GM19035 (cell line): ENCODE measurements at regions not wholly inside any gene's neighbourhood (a gene's known extent, or its start where the extent isn't known, plus 50 kb on each side); places are given as distances from the start of the nearest gene placed in this dataset.

ENCODE experiments used
- ATAC-seq: cut with Tn5 transposase; IDR thresholded peaks from one replicate; pipeline ENCODE4 v1.9.1; 2021; ENCODE audit not compliant: unreplicated experiment

DNA sequence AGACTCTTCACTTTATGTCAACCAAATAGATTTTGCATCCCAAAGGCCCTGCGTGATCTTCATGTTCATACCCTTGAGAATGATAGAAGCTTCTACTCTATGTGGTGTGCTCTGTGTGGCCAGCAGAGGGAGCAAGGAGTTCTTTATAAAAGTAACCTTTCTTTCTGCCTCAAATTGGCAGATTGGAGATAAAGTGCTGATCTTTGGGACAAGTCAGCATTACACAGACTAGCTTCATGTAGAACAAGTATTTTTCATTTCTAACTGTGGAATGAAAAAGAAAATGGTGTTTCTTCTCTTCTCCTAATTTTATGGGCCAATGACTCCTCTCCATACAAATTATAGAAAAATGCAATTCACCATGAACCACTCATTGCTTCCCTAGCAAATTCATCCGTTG lies 1214.1 kb downstream of the SORCS1 start:
- ATAC-seq, result peak; percentile 46

DNA sequence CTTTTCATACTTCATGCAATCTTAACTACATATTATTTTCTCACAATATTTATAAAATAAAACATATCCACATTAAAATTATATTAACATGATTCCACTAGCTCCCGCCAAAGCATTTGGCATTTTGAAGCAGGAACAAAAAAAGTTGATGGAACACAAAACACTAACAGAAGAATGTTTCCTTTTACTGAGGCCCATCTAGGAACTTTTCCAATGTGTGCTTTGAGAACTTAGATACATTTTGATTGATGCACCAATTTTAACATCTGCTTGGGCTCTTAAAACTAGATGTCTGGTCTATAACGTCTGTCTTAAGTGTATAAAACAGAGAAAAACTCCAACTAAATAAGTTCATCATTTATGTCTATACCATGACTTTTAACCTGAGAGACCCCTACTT lies 1214.8 kb downstream of the SORCS1 start:
- no peak for ATAC-seq

DNA sequence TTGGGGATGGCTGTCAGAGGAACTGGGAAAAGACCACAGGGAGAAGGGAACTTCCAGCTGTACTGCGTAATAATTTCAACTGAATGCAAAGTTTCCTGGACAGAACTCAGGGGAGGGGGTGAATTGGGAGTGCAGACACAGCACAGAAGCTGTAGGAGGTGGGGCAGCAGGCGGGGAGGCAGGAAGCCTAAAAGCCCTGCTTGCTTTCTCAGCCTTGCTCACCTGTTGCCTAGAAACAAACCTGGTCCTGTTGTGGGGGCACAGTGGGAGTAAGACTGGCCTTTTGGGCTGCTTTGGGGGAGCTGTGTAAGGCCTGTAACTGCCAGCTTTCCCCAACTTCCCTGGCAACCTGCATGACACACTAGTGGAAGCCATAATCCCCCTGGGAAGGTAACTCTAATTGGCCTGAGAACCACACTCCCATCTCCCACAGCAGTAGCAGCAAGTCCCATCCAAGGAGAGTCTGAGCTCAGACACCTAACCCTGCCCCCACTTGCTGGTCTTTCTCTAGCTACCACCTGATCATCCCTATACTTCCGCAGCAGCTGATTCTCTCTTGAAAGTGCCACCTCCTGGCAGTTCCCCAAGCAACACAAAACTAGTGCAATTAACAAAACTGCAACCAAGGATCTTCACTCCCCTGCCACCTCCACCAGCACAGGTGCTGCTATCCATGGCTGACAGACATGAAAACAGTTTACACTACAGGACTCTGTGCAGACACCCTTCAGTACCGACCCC lies 1239.3 kb downstream of the SORCS1 start:
- no peak for ATAC-seq

DNA sequence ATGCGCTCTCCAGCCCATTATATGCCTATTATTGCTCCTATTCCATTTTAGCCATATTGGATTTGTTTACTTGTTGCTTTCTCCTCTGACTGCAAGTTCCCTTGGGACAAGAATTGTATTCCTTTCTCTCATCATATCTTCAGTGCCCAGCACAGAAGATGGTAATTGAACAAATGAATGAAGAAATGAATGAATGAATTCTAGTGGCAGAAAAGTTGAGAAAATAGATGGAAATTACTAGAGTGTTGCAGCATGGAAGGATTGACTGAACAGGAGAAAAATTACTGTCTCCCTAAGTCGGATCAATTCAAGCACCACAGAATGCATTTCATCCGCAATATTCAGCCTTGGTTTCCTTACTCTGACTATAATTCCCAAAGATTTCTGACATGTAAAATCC lies 1243.2 kb downstream of the SORCS1 start:
- no peak for ATAC-seq

GRCh38 chr10:105914432-105914831 lies 1250.1 kb downstream of the SORCS1 start:
- ATAC-seq, result no peak

DNA sequence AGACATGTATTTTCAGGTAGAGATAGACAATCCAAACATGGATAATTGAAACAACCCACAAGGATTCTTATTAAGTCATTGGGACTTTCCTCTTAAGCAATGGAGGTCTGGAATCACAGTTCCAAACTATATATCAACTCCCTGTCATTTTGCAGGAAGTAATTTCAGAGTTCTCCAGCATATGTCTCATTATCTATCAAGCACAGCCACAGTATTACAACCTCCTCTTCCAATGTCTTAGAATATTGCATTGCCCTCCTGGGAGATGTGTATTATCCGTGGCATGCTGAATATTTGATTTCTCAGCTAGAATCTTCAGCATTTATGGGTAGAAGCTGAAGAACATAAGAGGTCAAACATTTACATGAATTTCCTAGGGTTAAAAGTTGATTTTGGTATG lies 1255.8 kb downstream of the SORCS1 start:
- no peak for ATAC-seq

DNA sequence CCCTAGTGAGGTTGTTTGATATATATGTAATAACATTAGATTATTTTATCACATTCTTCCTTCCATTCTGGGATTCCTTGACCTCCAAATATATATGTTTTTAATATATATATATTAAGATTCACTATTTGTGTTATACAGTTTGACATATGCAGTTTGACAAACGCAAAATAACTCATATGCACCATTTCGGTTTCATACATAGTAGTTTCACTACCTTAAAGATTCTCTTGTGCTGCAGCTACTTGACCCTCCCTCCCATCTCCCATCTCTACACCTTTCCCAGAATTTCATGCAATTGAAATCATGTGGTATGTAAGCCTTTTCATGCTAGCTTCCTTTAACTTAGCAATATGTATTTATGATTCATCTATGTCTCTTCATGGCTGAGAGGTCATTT lies 1244.4 kb downstream of the SORCS3 start:
- ATAC-seq, result no peak

DNA sequence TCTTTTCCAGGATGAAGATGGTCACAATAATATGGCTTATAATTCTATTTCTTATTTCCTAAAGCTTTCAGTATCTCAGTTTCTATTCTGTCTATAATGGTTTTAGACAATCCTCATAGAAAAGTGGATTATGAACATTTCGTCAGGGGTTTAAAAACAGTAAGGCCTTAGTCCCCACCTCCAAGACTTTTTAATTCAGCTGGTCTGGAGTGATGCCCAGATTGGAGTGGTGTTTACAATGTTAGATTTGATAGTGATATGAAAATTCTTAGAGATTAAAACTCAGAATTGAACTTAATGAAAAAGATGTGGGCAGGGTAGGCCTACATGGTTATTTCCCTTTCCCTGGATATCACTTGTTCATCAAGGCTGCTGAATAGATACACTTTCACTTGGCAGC lies 1238.3 kb downstream of the SORCS3 start:
- ATAC-seq, result no peak

DNA sequence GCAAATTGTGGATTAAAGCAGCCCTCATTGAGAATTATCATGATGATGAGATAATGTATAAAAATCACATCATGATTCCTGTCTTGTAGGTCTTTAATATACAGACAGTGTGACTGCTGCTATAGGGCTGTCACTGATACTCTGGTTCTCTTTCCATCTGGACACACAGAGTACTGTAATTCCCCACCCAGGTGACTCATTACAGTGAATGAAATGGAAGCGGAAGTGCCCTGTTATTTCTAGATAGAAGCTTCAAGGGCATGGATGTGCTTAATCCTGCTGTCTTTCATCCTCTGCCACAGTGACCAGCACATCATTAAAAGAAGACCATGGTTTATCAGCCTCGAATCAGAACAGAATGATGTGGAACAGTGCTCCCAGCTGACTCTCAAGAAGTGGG lies 1234.0 kb downstream of the SORCS3 start:
- ATAC-seq, result no peak

DNA sequence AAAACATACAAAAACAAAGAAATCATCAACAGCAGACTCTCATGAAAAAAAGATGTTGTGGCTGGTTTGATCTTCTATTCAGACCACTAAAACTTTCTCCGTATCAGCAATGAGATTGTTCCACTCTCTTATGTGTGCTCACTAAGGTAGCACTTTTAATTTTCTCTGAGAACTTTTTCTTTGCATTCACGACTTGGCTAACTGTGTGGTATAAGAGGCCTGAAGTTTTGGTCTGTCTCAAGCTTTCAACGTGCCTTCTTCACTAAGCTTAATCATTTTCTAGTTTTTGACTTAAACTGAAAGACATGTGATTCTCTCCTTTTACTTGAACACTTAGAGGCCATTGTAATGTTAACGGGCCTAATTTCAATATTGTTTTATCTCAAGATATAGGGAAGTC lies 1231.6 kb downstream of the SORCS3 start:
- no peak for ATAC-seq

DNA sequence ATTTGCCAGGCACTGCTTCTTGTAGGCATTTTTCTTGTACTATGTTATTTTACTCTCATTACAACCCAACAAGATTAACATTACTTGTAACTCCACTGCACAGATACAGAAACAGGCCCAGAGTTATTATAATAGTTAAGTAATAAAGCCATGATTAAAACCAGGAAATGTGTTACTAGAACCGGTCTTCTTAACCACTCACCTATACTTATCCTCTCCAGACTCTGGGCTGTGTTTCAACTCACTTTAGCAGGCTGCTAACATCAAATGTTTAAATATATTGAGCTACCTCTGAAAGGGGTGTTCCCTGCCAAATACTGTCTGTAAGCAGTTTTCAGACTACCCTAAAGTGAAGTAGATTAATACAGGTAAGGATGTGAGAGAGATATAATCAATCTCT lies 1227.8 kb downstream of the SORCS3 start:
- ATAC-seq, result no peak

DNA sequence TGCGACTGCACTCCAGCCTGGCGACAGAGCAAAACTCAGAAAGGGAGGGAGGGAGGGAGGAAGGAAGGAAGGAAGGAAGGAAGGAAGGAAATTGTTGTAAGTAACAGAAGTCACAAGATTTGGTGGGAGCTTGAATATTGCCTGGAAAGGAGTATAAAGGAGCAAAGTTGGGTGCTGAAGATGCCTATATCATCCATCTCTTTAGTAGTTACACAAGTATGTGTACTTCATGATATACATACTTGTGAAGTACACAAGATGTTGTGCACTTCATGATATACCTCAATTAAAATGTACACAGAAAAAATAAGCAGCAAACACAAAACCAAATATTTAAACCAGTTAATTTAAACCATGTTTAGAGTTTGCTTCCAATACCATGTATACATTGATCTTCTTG lies 1223.8 kb downstream of the SORCS3 start:
- no peak for ATAC-seq

GRCh38 chr10:105857268-105858264 lies 1216.5 kb downstream of the SORCS3 start:
- ATAC-seq, result no peak

DNA sequence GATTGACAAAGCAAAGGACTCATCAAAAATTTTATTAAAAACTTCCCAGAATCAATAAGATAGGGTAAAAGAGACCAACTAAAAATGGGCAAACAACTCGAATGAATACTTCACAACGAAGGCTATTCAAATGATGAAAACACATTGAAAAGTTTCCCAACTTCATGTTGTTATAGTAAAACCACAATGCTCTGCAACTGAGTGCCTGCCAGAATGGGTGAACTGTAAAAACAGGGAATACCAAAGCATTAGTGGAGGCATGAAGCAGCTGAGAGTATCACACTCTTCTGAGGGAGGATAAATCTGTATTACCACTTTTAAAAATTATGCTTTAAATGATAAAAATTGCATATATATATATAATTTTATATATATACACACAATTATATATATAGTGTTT lies 1214.7 kb downstream of the SORCS3 start:
- ATAC-seq, result no peak

GRCh38 chr10:105844676-105845570 lies 1203.8 kb downstream of the SORCS3 start:
- ATAC-seq, result no peak

DNA sequence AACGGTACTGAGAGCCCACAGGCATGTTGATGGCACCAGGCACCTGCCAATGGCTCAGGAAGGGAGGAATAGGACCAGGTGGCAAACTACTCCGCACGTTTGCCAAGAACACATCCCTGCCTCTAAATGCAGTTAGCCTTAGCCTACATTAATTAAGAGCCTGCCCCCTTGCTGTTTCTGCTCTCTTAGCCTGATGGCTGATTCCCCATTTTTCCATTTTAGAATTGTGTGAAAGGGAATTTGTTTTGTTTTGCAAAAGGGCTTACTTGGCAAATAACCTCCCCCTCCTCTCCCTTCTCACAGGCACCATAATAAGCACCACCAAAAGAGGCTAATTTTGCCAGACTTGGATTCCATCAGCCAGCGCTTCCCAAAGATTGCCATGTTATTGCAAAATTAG lies 1203.2 kb downstream of the SORCS3 start:
- ATAC-seq, result no peak

DNA sequence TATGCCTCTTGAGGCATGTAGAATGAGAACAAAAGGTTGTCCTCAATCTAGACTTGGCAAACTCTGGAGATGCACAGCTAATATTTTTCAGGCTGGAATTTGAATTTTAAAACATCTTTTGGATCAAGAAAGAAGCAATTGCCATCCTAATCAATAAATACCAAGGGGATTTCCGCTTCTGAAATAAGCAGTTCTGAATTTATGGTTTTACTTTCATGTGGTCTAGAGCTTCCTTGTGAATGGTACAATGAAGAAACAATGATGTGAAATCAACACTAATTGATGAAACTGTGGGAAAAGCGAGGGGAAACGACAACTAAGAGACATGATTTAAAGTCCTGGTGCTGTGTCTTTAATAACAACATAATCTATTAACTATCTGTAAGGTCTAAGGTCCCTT lies 1202.7 kb downstream of the SORCS3 start:
- ATAC-seq, result no peak

DNA sequence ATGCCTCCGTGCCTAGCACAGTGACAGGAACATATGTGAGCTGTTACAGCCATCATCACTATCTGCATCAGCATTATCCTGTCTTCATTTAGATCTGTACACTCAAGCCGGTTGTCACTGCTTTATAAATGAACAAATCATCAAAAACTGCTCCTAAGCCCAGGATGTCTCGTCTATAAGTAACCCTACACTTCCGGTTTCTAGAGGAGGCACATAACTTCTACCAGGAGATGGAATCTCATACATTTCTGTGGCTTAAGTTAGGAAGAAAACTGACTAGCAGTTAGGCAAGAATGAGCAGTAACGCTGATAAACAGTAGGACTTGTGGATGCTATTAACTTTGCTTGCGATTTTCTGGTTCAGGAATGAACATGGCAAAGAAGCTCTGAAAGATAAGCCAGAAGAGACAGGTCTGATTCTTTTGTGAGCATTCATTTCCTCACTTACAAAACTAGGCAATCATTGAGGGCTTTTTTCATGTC lies 1199.2 kb downstream of the SORCS3 start:
- no peak for ATAC-seq

DNA sequence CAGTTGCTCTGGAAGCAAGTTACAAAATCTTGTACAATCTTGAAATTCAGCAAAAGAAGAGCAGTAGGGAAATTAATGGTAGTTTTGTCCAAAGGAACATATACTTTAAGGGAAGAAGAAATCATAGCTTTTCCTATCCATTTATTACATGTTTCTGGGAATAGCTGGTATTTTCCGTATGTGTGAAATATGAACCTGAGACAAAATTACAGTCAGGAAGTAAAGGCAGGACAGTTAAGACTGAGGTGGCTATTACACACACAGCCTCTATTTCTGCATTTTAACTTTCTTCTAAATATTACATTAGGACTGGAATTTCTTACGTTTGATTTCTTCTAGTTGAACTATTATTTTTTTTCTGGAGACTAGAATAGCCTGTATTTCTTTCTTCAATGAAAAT lies 1197.3 kb downstream of the SORCS3 start:
- no peak for ATAC-seq

- ATAC-seq, result peak; percentile 89
These were observed 1196.9 kb downstream of the SORCS3 start for GRCh38 chr10:105837951-105838350.
